NCI-H2171 treated with DMSO at 0.1 percent for 48 hours (cell line): ENCODE measurements at regions not wholly inside any gene's neighbourhood (a gene's known extent, or its start where the extent isn't known, plus 50 kb on each side); places are given as distances from the start of the nearest gene placed in this dataset.

Source experiments
- DNase-seq: peaks from one replicate; lab custom pipeline; 2025; lab: John Stamatoyannopoulos, UW

DNA sequence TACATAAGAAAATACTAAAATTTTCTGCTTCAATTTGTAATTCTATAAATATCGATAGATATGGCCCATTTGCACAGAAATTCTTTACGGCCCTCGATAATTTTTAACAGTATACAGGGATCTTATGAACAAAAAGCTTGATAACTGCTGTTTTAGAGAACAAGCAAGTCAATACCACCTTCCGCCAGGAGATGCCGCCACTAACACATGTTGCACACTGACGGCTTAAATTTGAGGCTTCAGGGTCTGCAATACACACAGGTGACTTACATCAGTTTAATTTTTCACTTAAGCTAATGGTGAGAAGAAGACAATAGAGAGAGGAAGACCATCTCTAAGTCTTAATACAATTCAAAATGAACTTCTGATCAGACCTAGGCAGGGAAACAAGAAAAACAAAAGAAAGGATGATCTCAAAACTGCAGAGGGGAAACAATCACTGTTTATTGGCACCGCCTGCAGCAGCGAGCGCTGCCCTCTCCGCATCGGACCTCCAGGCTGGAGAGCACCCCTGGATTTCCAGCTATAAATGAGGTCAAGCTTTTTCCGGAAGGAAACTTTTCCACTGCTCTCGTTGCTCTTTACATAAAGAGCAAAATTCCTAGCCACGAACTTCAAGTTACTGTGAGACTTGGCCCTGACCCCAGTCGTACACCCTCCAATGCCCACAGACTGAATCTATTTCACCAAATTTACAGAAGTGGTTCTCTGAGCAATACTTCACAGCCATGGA lies 53.9 kb downstream of the OTOR start:
- peak; percentile 76 for DNase-seq

GRCh38 chr20:16802652-16802935 lies 54.4 kb downstream of the OTOR start:
- no peak for DNase-seq

- peak; percentile 65 for DNase-seq
Observed at GRCh38 chr20:16803965-16804792, 56.0 kb downstream of the OTOR start.

GRCh38 chr20:16804793-16805187 lies 56.6 kb downstream of the OTOR start:
- no peak for DNase-seq

DNA sequence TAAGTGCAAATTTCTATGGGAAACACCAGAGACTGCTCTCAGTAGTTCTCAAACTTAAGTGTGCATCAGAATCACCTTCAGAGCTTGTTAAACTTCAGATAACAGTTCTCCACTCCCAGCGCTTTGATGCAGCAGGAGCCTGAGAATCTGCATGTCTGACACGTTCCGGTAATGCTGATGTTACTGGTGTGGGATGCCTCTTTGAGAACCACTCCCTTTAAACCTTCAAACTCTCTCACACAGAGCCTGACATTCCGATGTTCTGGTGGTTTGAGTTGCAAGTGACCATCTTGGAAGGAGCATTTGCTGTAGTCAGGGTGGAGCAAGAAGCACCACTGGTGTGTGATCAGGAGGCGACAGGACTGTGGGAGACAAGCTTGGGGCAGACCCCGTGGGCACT lies 57.9 kb downstream of the OTOR start:
- no peak for DNase-seq

DNA sequence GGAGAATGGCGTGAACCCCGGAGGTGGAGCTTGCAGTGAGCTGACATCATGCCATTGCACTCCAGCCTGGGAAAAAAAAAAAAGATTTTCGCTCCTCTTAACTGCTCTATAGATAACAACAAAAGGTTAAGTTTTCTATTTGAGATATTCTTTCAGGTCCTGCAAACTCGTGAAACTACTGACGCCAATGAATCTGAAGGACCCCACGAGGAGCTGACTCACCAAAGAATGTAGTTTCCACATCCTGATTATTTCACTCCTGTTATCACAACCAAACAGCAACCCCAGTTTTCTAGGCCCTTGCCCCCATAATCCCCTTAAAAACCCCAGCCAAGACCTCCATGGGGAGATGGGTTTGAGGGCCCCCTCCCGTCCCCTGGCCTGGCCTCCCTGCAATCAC lies 58.7 kb downstream of the OTOR start:
- DNase-seq, result no peak

GRCh38 chr20:16808796-16809195 lies 60.6 kb downstream of the OTOR start:
- no peak for DNase-seq

DNA sequence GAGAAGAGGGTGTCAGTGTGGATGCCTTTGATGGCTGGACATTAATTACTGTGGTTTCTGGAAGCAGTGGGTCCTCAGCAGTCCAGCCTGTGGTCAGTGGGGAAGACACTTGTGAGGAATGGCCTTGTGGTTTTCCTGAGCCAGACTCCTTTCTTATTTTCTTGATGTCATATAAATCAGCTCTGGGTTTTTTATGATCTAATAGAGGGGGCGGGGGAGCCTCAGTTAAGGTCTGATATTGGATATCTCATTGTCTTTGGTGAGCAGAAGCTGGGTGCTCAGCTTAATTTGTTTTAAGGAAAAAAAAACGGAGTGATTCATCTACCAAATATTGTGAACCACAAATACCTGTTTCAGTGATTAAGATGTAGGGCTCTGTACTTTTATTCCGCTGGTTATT lies 62.1 kb downstream of the OTOR start:
- DNase-seq, result no peak

GRCh38 chr20:16816192-16816591 lies 68.0 kb downstream of the OTOR start:
- peak; percentile 33 for DNase-seq

GRCh38 chr20:16819483-16819882 lies 71.3 kb downstream of the OTOR start:
- DNase-seq, result no peak

DNA sequence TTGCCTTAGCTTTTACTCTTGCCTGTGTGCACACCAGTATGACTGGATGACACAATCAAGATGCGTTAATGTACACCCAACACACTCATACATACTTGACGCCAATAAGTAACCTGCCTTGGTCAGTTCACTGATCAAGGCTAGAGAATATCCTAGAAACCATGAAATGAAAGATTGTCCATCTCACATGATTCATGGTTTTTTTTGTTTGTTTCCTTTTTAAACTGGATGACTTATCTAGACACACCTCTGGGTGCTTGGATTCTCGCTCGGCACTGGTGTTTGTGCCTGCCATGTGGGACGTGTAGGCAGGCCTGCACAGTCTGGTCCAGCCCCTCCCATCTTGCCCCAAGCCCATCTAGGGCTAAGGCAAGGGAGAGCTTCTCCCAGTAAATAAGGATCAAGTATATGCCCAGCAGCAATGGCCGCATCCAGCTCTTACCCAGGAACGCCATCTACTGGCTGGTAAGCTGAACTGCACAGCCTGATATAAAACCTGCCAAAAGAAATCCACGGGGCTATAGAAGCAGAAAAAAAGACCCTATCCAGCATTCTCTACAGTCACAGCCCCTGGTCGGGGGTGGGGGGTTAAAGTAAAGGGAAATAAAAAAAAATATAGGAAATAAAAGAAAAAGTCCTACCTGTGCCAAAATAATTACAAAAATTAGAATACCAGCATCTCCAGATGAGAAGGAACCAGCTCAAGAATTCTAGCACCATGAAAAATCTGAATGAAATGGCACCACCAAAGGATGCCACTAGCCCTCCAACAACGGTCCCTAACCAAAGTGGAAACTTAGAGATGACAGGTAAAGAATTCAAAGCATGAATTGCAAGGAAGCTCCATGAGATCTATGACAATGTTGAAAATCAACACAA lies 73.3 kb downstream of the OTOR start:
- peak; percentile 72 for DNase-seq

GRCh38 chr20:16824664-16825063 lies 76.5 kb downstream of the OTOR start:
- DNase-seq, result no peak

GRCh38 chr20:16828666-16829305 lies 80.6 kb downstream of the OTOR start:
- peak; percentile 51 for DNase-seq

GRCh38 chr20:16835690-16836089 lies 87.5 kb downstream of the OTOR start:
- peak; percentile 61 for DNase-seq

DNA sequence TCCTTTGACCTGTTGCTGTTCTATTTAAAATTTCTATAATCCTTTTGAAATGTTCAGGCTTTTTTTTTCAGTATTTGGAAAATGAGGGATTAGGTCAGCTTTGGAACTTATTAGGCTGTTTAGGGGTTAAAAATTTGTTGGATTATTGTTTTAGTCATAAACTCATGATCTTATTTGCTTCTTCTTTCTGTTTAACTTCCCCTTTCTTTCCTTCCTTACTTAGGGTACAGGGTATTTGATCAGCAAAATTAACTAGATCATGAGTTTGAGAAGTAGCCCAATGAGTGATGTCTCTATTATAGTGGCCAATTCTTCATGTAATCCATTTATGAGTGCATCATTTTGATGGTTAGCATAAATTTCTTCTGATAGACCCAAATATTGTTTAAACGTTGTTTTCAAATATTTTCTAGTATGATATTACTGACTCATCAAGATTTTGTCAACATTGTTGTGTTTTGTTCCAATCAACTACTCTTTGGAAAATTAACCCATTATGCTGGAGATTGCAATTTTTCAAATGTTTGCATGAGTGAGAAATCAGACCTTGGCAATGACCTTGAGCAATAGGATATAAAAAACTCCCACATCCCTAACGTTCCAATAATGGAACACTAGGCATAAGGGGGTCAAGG lies 94.4 kb downstream of the OTOR start:
- no peak for DNase-seq

DNA sequence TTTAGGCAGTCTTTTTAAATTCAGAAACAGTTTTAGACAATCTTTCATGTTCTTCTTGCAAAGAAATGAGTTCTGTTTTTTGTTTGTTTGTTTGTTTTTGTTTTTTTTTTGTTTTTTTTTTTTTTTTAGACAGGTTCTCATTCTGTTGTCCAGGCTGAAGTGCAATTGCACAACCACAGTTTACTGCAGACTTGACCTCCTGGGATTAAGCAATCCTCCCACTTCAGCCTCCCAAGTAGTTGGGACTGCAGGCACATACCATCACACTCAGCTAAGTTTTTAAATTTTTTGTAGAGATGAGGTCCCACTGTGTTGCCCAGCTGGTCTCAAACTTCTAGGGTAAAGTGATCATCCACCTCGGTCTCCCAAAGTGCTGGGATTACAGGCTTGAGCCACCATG lies 96.2 kb downstream of the OTOR start:
- no peak for DNase-seq

DNA sequence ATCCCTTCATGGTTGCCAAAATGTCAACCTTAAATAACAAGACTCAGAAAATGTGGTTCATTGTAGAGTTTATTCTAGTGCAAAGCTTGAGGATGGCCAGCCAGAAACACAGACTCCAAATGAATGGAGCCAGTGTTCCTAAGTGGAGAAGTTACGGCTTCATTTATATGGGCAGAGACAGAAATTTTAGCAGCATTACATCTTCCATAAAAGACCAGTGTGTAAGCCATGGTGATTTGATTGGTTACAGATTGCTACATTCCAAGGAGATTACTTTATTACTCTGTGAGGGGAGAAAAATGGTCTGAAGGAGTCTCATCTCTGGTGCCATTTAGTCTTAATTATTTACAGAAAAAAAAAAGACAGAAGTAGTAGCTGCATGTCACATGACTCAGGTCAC lies 97.8 kb downstream of the OTOR start:
- DNase-seq, result no peak

GRCh38 chr20:16848061-16848460 lies 99.9 kb downstream of the OTOR start:
- no peak for DNase-seq

- no peak for DNase-seq
Observed at GRCh38 chr20:16848526-16848925, 100.4 kb downstream of the OTOR start.

DNA sequence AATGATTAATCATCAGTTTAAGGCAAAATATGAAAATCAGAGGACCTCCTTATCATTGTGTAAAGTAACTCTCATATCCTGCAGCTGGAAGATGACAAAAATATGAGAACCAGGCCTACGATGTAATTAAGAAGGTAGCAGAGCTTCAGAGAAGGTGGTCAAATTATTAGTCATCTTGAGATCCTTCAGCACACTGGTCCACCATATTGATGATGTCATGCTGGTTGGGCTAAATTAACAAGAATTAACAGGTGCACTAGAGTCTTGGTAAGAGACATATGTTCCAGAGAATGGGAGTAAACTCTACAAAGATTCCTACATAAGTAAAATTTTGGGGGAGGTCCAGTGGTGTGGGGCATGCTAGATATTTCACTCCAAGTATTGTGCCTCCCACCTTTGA lies 112.8 kb downstream of the OTOR start:
- no peak for DNase-seq

DNA sequence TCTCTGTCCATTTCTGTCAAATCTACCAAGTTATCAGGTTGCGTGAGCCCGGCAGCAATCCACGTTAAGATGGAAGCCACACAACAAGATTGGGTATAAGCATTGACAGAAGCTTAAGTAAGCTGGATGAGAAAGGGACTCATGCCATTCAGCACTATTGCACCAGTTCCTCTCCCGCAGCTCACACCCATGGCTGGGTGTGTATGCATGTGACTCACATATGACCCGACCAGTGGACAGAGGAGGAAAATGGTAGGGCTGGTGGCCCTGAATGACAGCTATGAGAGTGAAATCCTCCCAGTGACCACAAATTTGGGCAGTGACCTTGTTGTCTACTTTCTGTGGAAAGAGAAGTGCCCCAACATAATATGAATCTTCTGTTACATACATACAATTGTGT lies 113.5 kb downstream of the OTOR start:
- DNase-seq, result no peak

DNA sequence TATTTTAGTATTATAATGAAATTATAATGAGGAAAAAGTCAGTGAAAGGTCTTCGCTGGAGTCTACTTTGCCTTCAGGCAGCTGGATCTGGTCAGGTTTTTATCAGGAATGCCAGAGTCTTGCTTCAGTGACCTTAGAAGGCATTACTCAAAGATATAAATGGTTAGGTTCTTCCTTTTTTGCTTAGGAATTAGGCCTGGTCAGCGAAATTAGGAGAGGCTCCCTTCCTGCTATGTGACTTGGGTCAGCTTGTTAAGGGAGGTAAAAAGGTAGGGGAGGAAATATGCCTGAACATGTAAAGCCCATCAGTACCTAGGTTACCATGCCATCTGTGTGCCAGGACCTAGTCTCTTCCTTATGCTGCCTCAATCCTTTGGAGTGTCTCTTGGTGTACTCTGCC lies 115.1 kb downstream of the OTOR start:
- DNase-seq, result no peak
